ENCODE measurements at regions not wholly inside any gene's neighbourhood (a gene's known extent, or its start where the extent isn't known, plus 50 kb on each side); places are given as distances from the start of the nearest gene placed in this dataset.
"Not testable (repeated sequence)": the region's sequence is repeated elsewhere in the genome, so short reads cannot be mapped to it uniquely, and the experiment has no call there.

DNA sequence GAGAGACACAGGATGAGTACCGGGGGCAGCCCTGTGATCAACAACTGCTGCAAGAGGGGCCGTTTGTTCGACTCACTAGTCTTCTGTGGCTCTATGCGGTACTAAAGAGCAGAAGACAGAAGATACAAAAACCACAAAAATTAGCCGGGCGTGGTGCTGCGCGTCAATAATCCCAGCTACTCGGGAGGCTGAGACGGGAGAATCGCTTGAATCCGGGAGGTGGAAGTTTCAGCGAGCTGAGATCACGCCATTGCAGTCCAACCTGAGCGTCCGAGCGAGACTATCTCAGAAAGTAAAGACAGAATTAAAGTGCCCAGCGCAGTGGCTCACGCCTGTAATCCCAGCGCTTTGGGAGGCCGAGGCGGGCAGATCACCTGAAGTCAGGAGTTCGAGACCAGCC, 71.0 kb upstream of the RNU2-1 start:
- H3K4me2 ChIP-seq (ENCODE audit: low read length, poor library complexity, severe bottlenecking); H3K14ac ChIP-seq (ENCODE audit: low read length in 2 of 2); H3K23ac ChIP-seq (ENCODE audit: low read length in 2 of 2); H3K18ac ChIP-seq (ENCODE audit: low read depth in 1 of 2, low read length in 2 of 2); H2BK12ac ChIP-seq (ENCODE audit: low read length in 2 of 2); H4K91ac ChIP-seq (ENCODE audit: low read length); H2AFZ ChIP-seq (ENCODE audit: low read depth, low read length); H2BK15ac ChIP-seq (ENCODE audit: low read depth, poor library complexity, severe bottlenecking); H3K4me1 ChIP-seq (ENCODE audit: control insufficient read depth, insufficient read depth, low read depth, low read length); H2BK5ac ChIP-seq (ENCODE audit: low read depth, low read length, poor library complexity, severe bottlenecking); H3K4me3 ChIP-seq (ENCODE audit: insufficient read depth in 1 of 2, low read depth in 1 of 2, low read length in 2 of 2); H2BK120ac ChIP-seq (ENCODE audit: low read depth, low read length); H3K36me3 ChIP-seq (ENCODE audit: control insufficient read depth in 1 of 2, insufficient read depth in 2 of 2, low read depth in 1 of 2, low read length in 2 of 2); H3K4ac ChIP-seq (ENCODE audit: low read depth in 1 of 2, low read length in 2 of 2); H3K79me1 ChIP-seq (replicated peaks; ENCODE audit: low read length, poor library complexity, severe bottlenecking); H3K9me3 ChIP-seq (ENCODE audit: control insufficient read depth, low read length); H3K27me3 ChIP-seq (ENCODE audit: control insufficient read depth in 1 of 2, insufficient read depth in 1 of 2, low read length in 2 of 2); H2AK5ac ChIP-seq (ENCODE audit: low read length, severe bottlenecking); H4K8ac ChIP-seq (ENCODE audit: low read length); H3K9ac ChIP-seq (ENCODE audit: low read length); H3K27ac ChIP-seq (ENCODE audit: low read length, poor library complexity, severe bottlenecking); DNase-seq: not testable (repeated sequence)
- no CpG with 5 or more reads among the region's 23 CpGs for WGBS

DNA sequence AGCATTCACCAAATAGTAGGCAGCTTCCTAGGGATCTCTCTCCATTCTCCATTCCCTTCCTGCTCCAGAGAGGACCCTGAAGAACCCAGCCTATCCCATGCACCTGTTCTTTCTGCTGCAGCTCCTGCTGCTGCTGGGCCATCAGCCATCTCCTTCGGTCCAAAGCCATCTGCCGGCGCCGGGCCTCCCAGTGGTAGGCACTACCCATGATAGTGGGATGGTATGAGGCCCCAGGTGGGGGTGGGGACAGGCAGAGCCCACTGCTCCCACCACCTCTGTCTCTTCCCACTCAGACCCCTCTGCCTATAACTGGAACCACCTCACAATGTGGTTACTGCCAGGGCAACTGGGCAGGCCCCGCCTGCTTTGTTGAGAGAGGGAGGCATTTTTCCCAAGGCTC, 69.3 kb upstream of the RNU2-1 start:
- not testable (repeated sequence) for DNase-seq; H3K36me3 ChIP-seq (ENCODE audit: control insufficient read depth in 1 of 2, insufficient read depth in 2 of 2, low read depth in 1 of 2, low read length in 2 of 2); H3K23ac ChIP-seq (ENCODE audit: low read length in 2 of 2); H2BK120ac ChIP-seq (ENCODE audit: low read depth, low read length); H3K4me3 ChIP-seq (ENCODE audit: insufficient read depth in 1 of 2, low read depth in 1 of 2, low read length in 2 of 2); H3K9me3 ChIP-seq (ENCODE audit: control insufficient read depth, low read length); H2BK12ac ChIP-seq (ENCODE audit: low read length in 2 of 2); H3K79me1 ChIP-seq (replicated peaks; ENCODE audit: low read length, poor library complexity, severe bottlenecking); H3K18ac ChIP-seq (ENCODE audit: low read depth in 1 of 2, low read length in 2 of 2); H3K27me3 ChIP-seq (ENCODE audit: control insufficient read depth in 1 of 2, insufficient read depth in 1 of 2, low read length in 2 of 2); H3K4me1 ChIP-seq (ENCODE audit: control insufficient read depth, insufficient read depth, low read depth, low read length); H2AK5ac ChIP-seq (ENCODE audit: low read length, severe bottlenecking); H3K14ac ChIP-seq (ENCODE audit: low read length in 2 of 2); H2BK5ac ChIP-seq (ENCODE audit: low read depth, low read length, poor library complexity, severe bottlenecking); H3K4ac ChIP-seq (ENCODE audit: low read depth in 1 of 2, low read length in 2 of 2); H2AFZ ChIP-seq (ENCODE audit: low read depth, low read length); H4K8ac ChIP-seq (ENCODE audit: low read length); H3K4me2 ChIP-seq (ENCODE audit: low read length, poor library complexity, severe bottlenecking); H4K91ac ChIP-seq (ENCODE audit: low read length); H2BK15ac ChIP-seq (ENCODE audit: low read depth, poor library complexity, severe bottlenecking); H3K9ac ChIP-seq (ENCODE audit: low read length); H3K27ac ChIP-seq (ENCODE audit: low read length, poor library complexity, severe bottlenecking)
- no CpG with 5 or more reads among the region's 5 CpGs for WGBS

DNA sequence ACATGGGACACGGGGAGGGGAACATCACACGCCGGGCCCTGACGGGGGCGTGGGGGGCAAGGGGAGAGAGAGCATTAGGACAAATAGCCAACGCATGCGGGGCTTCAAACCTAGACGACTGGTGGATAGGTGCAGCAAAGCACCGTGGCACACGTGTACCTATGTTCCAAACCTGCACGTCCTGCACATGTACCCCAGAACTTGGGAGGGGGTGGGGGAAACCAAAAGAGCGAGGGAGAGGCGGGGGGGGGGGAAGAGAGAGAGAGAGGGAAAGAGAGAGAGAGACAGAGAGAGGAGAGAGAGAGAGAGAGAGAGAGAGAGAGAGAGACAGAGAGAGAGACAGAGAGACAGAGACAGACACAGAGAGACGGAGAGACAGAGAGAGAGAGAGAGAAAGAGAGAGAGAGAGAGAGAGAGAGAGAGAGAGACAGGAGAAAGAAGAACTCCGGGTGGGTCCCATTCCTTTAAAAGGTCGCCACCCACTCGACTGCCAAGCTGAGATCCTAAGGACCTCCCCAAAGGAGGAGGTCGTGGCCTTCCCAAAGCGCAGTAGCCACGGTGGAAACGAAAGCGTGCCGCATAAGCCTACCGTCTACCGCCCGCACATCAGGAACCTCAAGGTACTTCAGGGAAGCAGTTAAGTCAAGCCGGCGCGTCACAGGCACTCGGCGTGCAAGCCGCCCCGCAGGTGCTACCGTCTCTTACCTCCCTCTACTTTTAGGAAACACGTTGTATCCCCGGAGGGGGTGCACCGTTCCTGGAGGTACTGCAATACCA, 65.7 kb upstream of the RNU2-1 start:
- H2BK15ac ChIP-seq (ENCODE audit: low read depth, poor library complexity, severe bottlenecking); H3K27ac ChIP-seq (ENCODE audit: low read length, poor library complexity, severe bottlenecking); H3K9me3 ChIP-seq (ENCODE audit: control insufficient read depth, low read length); H3K9ac ChIP-seq (ENCODE audit: low read length); H2BK5ac ChIP-seq (ENCODE audit: low read depth, low read length, poor library complexity, severe bottlenecking); H2BK120ac ChIP-seq (ENCODE audit: low read depth, low read length); H3K4me1 ChIP-seq (ENCODE audit: control insufficient read depth, insufficient read depth, low read depth, low read length); H3K4me2 ChIP-seq (ENCODE audit: low read length, poor library complexity, severe bottlenecking); DNase-seq; H3K36me3 ChIP-seq (ENCODE audit: control insufficient read depth in 1 of 2, insufficient read depth in 2 of 2, low read depth in 1 of 2, low read length in 2 of 2); H3K14ac ChIP-seq (ENCODE audit: low read length in 2 of 2); H3K4me3 ChIP-seq (ENCODE audit: insufficient read depth in 1 of 2, low read depth in 1 of 2, low read length in 2 of 2); H4K8ac ChIP-seq (ENCODE audit: low read length); H4K91ac ChIP-seq (ENCODE audit: low read length); H2BK12ac ChIP-seq (ENCODE audit: low read length in 2 of 2); H3K18ac ChIP-seq (ENCODE audit: low read depth in 1 of 2, low read length in 2 of 2); H2AFZ ChIP-seq (ENCODE audit: low read depth, low read length); H2AK5ac ChIP-seq (ENCODE audit: low read length, severe bottlenecking); H3K27me3 ChIP-seq (ENCODE audit: control insufficient read depth in 1 of 2, insufficient read depth in 1 of 2, low read length in 2 of 2); H3K79me1 ChIP-seq (replicated peaks; ENCODE audit: low read length, poor library complexity, severe bottlenecking); H3K4ac ChIP-seq (ENCODE audit: low read depth in 1 of 2, low read length in 2 of 2); H3K23ac ChIP-seq (ENCODE audit: low read length in 2 of 2): not testable (repeated sequence)
- no CpG with 5 or more reads among the region's 37 CpGs for WGBS

- H3K36me3 ChIP-seq (ENCODE audit: control insufficient read depth in 1 of 2, insufficient read depth in 2 of 2, low read depth in 1 of 2, low read length in 2 of 2); H3K23ac ChIP-seq (ENCODE audit: low read length in 2 of 2); H3K4me2 ChIP-seq (ENCODE audit: low read length, poor library complexity, severe bottlenecking); H2BK12ac ChIP-seq (ENCODE audit: low read length in 2 of 2); H4K91ac ChIP-seq (ENCODE audit: low read length); H2BK5ac ChIP-seq (ENCODE audit: low read depth, low read length, poor library complexity, severe bottlenecking); H3K4me1 ChIP-seq (ENCODE audit: control insufficient read depth, insufficient read depth, low read depth, low read length); H3K9me3 ChIP-seq (ENCODE audit: control insufficient read depth, low read length); H4K8ac ChIP-seq (ENCODE audit: low read length); H2AFZ ChIP-seq (ENCODE audit: low read depth, low read length); H3K4me3 ChIP-seq (ENCODE audit: insufficient read depth in 1 of 2, low read depth in 1 of 2, low read length in 2 of 2); H2BK120ac ChIP-seq (ENCODE audit: low read depth, low read length); H3K18ac ChIP-seq (ENCODE audit: low read depth in 1 of 2, low read length in 2 of 2); H2BK15ac ChIP-seq (ENCODE audit: low read depth, poor library complexity, severe bottlenecking); H2AK5ac ChIP-seq (ENCODE audit: low read length, severe bottlenecking); H3K9ac ChIP-seq (ENCODE audit: low read length); H3K79me1 ChIP-seq (replicated peaks; ENCODE audit: low read length, poor library complexity, severe bottlenecking); H3K14ac ChIP-seq (ENCODE audit: low read length in 2 of 2); H3K27me3 ChIP-seq (ENCODE audit: control insufficient read depth in 1 of 2, insufficient read depth in 1 of 2, low read length in 2 of 2); DNase-seq; H3K27ac ChIP-seq (ENCODE audit: low read length, poor library complexity, severe bottlenecking); H3K4ac ChIP-seq (ENCODE audit: low read depth in 1 of 2, low read length in 2 of 2): not testable (repeated sequence)
- WGBS, result no CpG with 5 or more reads among the region's 11 CpGs
Observed at GRCh38 chr17:43289670-43290069, 55.9 kb upstream of the RNU2-1 start.

All from mesenchymal stem cell (in vitro differentiated cells and primary cell).